Ovary (tissue), 3 donors: ENCODE measurements at regions not wholly inside any gene's neighbourhood (a gene's known extent, or its start where the extent isn't known, plus 50 kb on each side); places are given as distances from the start of the nearest gene placed in this dataset.
"Not testable (repeated sequence)": the region's sequence is repeated elsewhere in the genome, so short reads cannot be mapped to it uniquely, and the experiment has no call there.

ENCODE experiments used
- EP300 ChIP-seq: sonication (generic); formaldehyde crosslinking; IDR thresholded peaks from one replicate; pipeline ENCODE4 v1.6.1; 2017; ENCODE audit warnings: antibody characterized with exemption
- POLR2A ChIP-seq: fragments of 450-650 bp; IDR thresholded peaks from one replicate; pipeline ENCODE4 v1.6.1; 2017; ENCODE audit warnings: antibody characterized with exemption, mild to moderate bottlenecking, moderate library complexity
- TF ChIP-seq, protein P1 (sequence below), 3 donors: fragments of 450-650 bp in 2 of 3; fragments of 200-600 bp in 1 of 3; IDR thresholded peaks; one replicate each; pipeline versions ENCODE4 v1.5.1 to v1.8.0; 2016 to 2022; ENCODE audit warnings: antibody characterized with exemption in 3 of 3, mild to moderate bottlenecking in 1 of 3
- donor health status: DM: no; HTN: no; CAD: no.

DNA sequence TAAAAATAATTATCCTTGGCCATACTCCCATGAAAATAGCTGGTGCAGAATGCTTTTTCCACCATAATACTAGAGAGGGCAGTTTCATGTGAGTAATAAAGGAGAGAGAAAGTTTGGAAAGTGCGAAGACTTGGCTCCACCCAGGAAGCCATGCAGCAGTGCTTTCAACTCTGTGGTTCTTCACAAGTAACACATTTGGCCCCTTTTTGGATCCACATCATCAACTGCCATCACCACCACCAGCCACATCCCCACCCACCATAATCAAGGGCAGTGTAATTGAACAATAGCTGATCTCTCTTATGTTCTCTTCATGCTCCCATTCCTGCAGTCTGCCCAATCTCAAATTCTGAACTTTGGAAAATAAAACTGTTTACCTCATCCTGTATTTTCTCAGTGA is 637.3 kb downstream of the RPIA start:
- TF ChIP-seq, protein P1, sequence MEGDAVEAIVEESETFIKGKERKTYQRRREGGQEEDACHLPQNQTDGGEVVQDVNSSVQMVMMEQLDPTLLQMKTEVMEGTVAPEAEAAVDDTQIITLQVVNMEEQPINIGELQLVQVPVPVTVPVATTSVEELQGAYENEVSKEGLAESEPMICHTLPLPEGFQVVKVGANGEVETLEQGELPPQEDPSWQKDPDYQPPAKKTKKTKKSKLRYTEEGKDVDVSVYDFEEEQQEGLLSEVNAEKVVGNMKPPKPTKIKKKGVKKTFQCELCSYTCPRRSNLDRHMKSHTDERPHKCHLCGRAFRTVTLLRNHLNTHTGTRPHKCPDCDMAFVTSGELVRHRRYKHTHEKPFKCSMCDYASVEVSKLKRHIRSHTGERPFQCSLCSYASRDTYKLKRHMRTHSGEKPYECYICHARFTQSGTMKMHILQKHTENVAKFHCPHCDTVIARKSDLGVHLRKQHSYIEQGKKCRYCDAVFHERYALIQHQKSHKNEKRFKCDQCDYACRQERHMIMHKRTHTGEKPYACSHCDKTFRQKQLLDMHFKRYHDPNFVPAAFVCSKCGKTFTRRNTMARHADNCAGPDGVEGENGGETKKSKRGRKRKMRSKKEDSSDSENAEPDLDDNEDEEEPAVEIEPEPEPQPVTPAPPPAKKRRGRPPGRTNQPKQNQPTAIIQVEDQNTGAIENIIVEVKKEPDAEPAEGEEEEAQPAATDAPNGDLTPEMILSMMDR (IDR thresholded peaks at IDR 0.05), result not testable (repeated sequence)
- not testable (repeated sequence) for TF ChIP-seq EP300, POLR2A
